HG02973 (cell line): ENCODE measurements at regions not wholly inside any gene's neighbourhood (a gene's known extent, or its start where the extent isn't known, plus 50 kb on each side); places are given as distances from the start of the nearest gene placed in this dataset.

Source experiments
- ATAC-seq: cut with Tn5 transposase; IDR thresholded peaks from one replicate; pipeline ENCODE4 v1.9.1; 2021; ENCODE audit warnings: moderate library complexity; ENCODE audit not compliant: unreplicated experiment

GRCh38 chr4:156710365-156711192 is 261.0 kb downstream of the PDGFC start:
- ATAC-seq = no peak

DNA sequence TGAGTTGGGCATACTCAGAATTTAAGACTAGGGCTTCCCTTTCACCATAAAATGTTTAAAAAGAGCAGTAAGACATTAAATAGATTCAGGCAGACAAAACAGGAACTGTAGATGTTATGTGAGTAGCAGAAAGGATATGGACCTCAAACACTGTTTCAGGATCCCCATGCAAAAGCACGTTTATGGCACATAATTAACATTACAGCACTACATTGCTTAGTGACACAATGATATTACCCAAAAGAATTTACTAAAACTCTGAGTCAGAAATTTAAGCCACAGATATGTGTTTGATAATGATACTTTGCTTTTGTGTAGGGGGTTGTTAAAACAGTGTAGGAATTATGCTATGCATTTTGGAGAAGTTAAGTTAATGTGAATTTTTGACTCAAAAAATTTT is 266.3 kb downstream of the PDGFC start:
- ATAC-seq = no peak

DNA sequence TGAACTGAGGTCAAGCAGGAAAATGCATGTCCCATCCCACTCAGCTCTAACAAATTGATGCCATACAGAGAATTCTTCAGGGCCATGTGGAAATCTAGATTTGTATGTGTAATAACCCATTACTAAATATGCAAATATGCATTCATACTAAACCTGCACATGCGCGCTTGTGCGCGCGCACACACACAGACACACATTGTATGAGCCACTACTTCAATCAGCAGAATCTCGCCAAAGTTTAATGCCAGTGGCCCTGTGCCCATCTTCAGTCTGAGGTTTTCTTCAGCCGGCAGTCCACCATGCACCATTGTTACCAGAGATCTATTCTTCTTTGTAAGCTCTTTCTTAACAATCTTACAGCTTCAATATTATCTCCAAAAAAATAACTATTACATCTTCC is 276.4 kb downstream of the PDGFC start:
- no peak for ATAC-seq

DNA sequence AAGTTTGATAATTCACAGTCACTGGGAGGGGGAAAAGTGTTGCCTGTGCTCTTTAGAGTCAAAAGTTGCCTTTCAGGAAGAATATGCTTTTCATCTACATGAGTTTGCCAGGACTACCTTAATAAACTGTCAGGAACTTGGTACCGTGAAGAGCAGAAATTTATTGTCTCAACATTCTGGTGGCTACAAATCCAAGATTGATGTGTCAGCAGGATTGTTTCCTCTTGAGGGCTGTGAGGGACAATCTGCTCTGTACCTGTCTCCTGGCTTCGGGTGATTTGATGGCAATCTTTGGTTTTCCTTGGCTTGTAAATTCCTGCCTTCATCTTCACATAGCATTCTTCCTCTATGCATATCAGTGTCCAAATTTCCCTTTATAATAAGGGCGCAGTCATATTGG is 277.2 kb downstream of the PDGFC start:
- no peak for ATAC-seq

DNA sequence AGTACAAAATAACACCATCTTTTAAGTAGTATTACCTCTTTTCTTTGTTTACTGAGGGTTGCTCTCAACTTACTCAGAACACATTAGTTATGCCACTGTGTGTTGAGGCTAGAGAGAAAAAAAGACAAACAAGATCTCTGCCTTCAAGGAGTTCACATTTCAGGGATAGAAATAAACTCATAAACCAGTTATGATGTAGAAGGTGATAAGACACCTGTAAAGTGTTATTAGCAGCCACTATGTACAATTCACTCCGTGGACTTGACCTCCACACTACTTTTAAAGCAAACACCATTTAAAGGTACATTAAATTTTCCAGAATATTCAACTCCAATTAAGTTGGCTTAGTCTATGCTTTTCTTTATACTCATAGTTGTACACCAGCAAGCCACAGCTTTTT is 278.0 kb downstream of the PDGFC start:
- no peak for ATAC-seq

GRCh38 chr4:156692016-156692415 is 279.6 kb downstream of the PDGFC start:
- ATAC-seq = no peak

- no peak for ATAC-seq
These were observed 281.0 kb downstream of the PDGFC start for GRCh38 chr4:156690572-156690971.

DNA sequence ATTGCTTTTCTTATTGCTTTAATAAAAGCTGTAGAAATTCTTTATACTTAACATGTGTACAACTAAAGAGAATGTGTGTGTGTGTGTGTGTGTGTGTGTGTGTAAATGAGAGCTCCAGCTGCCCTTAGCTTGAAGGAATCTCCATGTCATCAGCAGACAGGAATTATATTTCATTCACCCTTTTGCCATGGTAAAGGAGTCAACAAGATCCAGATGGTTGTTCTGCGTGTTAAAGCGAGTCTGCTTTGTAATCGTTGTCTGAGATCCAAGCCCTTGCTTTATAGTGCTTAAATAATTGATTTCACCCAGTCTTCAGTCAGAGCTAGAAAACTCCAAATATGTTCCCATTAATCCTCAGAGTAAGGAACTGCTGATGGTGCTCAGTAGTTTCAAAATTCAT is 285.5 kb downstream of the PDGFC start:
- no peak for ATAC-seq

DNA sequence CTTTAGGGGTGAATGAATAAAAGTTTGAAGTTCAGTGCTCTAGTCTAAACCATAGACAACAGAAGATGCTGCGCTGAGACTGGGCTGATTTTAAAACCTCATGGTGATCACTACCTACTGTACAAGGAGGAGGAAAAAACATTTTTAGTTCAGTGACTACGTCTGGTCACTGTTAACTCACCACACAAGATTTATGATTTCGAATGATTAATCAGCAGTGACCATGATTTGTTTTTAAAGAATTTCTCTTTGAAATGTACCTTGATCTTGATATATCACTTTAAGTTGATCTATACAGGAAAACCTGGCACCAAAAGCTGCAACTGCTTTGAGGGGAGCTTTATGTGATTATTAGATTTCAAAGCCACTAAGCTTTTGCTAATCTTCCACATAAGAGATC is 286.3 kb downstream of the PDGFC start:
- ATAC-seq = no peak

DNA sequence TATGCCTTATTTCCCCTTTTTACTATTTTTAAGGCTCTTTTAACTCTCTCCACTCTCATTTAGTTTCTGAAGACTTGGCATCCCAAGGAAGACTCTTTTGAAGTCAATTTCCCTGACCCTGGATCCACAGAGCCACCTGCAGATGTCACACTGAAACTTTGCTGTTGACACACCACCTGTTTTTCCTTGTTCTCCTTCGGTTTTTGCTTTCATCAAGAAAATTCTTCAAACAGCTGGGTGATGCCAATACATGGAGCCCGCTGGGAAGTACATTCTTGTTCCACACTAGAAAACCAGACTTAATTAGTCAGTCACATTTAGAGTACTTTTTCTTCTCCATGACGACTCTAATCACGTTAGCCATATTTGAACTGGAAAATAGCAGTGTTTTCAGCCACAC is 293.9 kb downstream of the PDGFC start:
- ATAC-seq = no peak

- ATAC-seq = peak; percentile 48
These were observed 294.5 kb downstream of the PDGFC start for GRCh38 chr4:156677131-156677531.

GRCh38 chr4:156676116-156676851 is 295.3 kb downstream of the PDGFC start:
- no peak for ATAC-seq

DNA sequence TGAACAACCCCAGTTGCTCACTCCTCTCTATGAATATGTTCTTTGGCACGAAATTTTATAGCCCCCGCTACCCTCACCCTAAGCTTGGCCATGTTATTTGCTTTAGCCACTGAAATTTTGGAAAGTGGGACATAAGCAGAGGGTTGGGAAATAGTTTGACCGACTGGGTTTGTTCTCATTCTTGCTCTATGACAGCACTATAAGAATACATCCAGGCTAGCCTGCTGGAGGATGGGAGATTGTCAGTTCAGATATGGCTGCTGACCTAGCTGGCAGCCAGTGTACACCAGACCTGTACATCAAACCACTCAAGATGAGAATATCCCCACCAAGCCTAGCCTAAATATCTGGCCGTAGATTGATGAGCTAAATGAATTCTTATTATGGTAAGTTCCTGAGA is 298.1 kb downstream of the PDGFC start:
- ATAC-seq = no peak

DNA sequence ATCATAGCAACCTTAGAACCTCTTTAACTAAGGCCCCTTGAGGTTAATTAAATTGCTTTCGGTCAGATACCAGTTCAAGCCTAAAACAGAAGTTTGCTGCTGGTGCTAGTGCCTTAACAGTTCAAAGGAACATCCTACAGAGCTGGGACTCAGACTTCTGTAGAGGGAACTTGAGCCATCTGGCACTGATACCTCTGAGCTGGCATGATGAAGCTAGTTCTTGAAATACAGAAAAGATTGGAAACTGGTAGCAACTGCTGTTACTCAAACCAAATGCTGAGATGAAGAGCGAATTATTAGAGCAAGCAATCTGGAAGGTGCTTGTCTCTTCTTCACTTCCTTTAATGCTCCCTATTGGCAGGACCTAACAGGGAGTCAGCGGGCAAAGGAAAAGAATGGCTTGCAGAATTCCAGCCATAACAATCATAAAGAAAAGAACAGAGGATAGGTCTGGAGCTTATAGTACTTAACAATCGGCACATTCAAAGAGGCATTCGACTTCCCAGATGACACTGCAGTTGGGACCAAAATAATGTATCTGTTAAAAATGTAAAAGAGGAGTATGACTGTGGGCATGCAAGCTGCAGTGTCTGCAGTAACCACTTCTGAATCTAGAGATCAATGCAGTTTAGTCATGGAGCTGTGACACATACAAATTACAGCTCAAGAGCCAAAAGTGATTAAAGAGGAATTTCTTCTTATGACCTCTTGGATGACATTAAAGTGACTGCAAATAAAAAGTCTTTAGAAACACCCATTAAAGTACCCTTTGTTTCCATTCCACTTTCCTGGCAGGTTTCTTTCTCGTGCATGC is 298.9 kb downstream of the PDGFC start:
- ATAC-seq = no peak

DNA sequence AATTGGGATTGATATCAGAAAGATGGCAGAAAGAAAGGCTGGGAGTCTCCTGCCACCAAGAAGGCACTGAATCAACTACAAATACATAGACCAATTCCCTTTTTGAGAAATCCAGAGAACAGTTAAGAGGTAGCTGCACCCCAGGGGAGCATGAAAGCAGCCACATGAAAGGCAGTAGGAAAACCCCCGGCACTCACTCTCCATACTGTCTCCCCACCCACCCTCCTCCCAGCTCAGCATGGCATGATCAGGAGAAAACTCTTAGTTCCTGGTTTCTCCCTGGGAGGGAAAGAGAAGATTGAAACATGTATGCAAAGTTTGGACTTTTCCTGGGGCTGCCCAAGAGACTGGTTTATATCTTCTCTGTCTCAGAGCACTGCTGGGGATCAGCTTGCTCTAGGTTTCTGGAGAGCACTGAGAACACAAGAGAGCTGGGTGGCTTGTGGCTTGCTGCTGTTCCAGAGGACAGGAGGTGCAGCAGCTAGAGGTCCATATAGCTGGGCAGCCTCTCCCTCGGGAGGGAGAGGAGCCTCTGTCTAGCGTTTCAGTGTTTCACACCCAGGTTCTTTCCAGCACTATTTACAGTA is 305.7 kb downstream of the PDGFC start:
- no peak for ATAC-seq

GRCh38 chr4:156663663-156664062 is 307.9 kb downstream of the PDGFC start:
- ATAC-seq = no peak

DNA sequence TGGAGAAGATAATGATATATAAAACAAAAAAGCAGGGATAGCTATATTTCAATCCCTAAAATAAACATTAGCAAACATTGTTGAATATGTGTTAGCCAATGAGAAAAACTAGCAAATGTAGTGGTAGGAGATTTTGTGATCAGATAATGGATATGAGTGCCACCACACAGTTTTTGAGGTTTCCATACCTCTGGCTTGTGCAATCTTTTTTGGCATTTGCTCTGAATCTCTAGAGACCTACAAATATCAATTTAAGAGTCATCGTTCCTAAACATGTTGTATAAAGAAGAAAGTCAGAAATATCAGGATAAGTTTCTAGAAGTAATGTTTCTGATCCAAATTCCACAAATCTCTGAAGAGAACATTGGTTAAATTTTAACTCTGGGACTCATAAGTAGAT is 308.7 kb downstream of the PDGFC start:
- ATAC-seq = no peak

- ATAC-seq = no peak
These were observed 310.0 kb downstream of the PDGFC start for GRCh38 chr4:156661555-156661954.

GRCh38 chr4:156660465-156660864 is 311.1 kb downstream of the PDGFC start:
- no peak for ATAC-seq

- ATAC-seq = no peak
These were observed 311.6 kb downstream of the PDGFC start for GRCh38 chr4:156659983-156660382.

GRCh38 chr4:156659570-156659969 is 312.0 kb downstream of the PDGFC start:
- no peak for ATAC-seq
